ENCODE measurements at regions not wholly inside any gene's neighbourhood (a gene's known extent, or its start where the extent isn't known, plus 50 kb on each side); places are given as distances from the start of the nearest gene placed in this dataset.
A peak's percentile ranks its signal among the peaks of the same experiment; 100 is the strongest.

- DNase-seq (ENCODE audit: low spot score): peak; percentile 40
Measured at GRCh38 chr4:157509341-157509740, 288.8 kb downstream of the GRIA2 start.

- peak; percentile 35 for DNase-seq (ENCODE audit: low spot score)
Measured at GRCh38 chr4:157502656-157503055, 282.1 kb downstream of the GRIA2 start.

- no peak for DNase-seq (ENCODE audit: low spot score)
Measured at GRCh38 chr4:157459785-157460184, 239.3 kb downstream of the GRIA2 start.

GRCh38 chr4:157447195-157447594, 226.7 kb downstream of the GRIA2 start:
- no peak for DNase-seq (ENCODE audit: low spot score)

- no peak for DNase-seq (ENCODE audit: low spot score)
Measured at GRCh38 chr4:157444014-157444413, 223.5 kb downstream of the GRIA2 start.

GRCh38 chr4:157443537-157443936, 223.0 kb downstream of the GRIA2 start:
- no peak for DNase-seq (ENCODE audit: low spot score)

- no peak for DNase-seq (ENCODE audit: low spot score)
Measured at GRCh38 chr4:157425897-157426296, 205.4 kb downstream of the GRIA2 start.

GRCh38 chr4:157423526-157424020, 203.0 kb downstream of the GRIA2 start:
- peak; percentile 21 for DNase-seq (ENCODE audit: low spot score)

GRCh38 chr4:157421365-157421764, 200.8 kb downstream of the GRIA2 start:
- no peak for DNase-seq (ENCODE audit: low spot score)

All from Ammon's horn (tissue), 1 donor.